IMR-90 (cell line): ENCODE measurements at regions not wholly inside any gene's neighbourhood (a gene's known extent, or its start where the extent isn't known, plus 50 kb on each side); places are given as distances from the start of the nearest gene placed in this dataset.

ENCODE experiments used
- ATAC-seq: fragments of 200-7000 bp; cut with Tn5 transposase; 2 replicates; pipeline ENCODE4 v1.9.1; 2020; ENCODE audit warnings: low read depth, mild to moderate bottlenecking, moderate library complexity
- BruUV-seq: library from RNA; stranded (reverse); fragments of 400-500 nt; replicated peaks from 2 replicates; lab custom pipeline; 2021; lab: Mats Ljungman, UMichigan
- CTCF ChIA-PET: fragments of 300-600 bp; formaldehyde crosslinking; extraction: SDS; loops from one replicate; lab custom pipeline; 2021; ENCODE audit warnings: antibody characterized with exemption; lab: Yijun Ruan, JAX
- POLR2A ChIA-PET: fragments of 300-600 bp; sonication (Branson Sonifier 250); formaldehyde crosslinking; loops from one replicate; lab custom pipeline; 2022; ENCODE audit warnings: antibody characterized with exemption; ENCODE audit not compliant: unreplicated experiment; lab: Charles Lee
- DNase-seq: peaks from one replicate; pipeline ENCODE4 v3.0.0; 2013
- H2AFZ ChIP-seq: replicated peaks from 2 replicates; pipeline ENCODE3; 2013; ENCODE audit warnings: low read length, mild to moderate bottlenecking; ENCODE audit not compliant: poor library complexity
- H2AK5ac ChIP-seq: 2 replicates; pipeline ENCODE4 v1.6.1; 2013; ENCODE audit warnings: low read depth, low read length, inconsistent platforms
- H2AK9ac ChIP-seq: replicated peaks from 2 replicates; pipeline ENCODE3; 2013; ENCODE audit warnings: mild to moderate bottlenecking, low read depth, low read length, moderate library complexity; ENCODE audit not compliant: poor library complexity
- H2BK120ac ChIP-seq: 2 replicates; pipeline ENCODE4 v1.6.1; 2013; ENCODE audit warnings: low read depth, low read length, inconsistent platforms
- H2BK15ac ChIP-seq: 3 replicates; pipeline ENCODE4 v1.6.1; 2013; ENCODE audit warnings: low read depth, low read length, inconsistent platforms
- H2BK20ac ChIP-seq: 2 replicates; pipeline ENCODE4 v1.6.1; 2013; ENCODE audit warnings: low read depth, mild to moderate bottlenecking, inconsistent platforms, low read length, moderate library complexity
- H2BK5ac ChIP-seq: 2 replicates; pipeline ENCODE4 v1.6.1; 2013; ENCODE audit warnings: mild to moderate bottlenecking, low read depth, low read length, inconsistent platforms; ENCODE audit not compliant: poor library complexity, severe bottlenecking
- H3K14ac ChIP-seq: replicated peaks from 2 replicates; pipeline ENCODE4 v1.6.1; 2013; ENCODE audit warnings: low read depth, low read length, inconsistent platforms
- H3K18ac ChIP-seq: 2 replicates; pipeline ENCODE4 v1.6.1; 2013; ENCODE audit warnings: low read depth, low read length, control low read depth
- H3K23ac ChIP-seq: 2 replicates; pipeline ENCODE4 v1.6.1; 2013; ENCODE audit warnings: low read depth, low read length, inconsistent platforms
- H3K27ac ChIP-seq: 2 replicates; pipeline ENCODE4 v1.5.1; 2013; ENCODE audit warnings: mild to moderate bottlenecking, control low read depth, low read length; ENCODE audit not compliant: insufficient read depth
- H3K27me3 ChIP-seq: 2 replicates; pipeline ENCODE4 v1.6.1; 2013; ENCODE audit warnings: low read length; ENCODE audit not compliant: control insufficient read depth, insufficient read depth
- H3K36me3 ChIP-seq: 2 replicates; pipeline ENCODE4 v1.6.1; 2013; ENCODE audit warnings: low read length, mixed read lengths; ENCODE audit not compliant: control insufficient read depth, insufficient read depth
- H3K4ac ChIP-seq: 2 replicates; pipeline ENCODE4 v1.6.1; 2013; ENCODE audit warnings: low read depth, low read length, inconsistent platforms
- H3K4me1 ChIP-seq: 2 replicates; pipeline ENCODE4 v1.6.1; 2013; ENCODE audit warnings: low read length, mixed read lengths; ENCODE audit not compliant: control insufficient read depth, insufficient read depth
- H3K4me2 ChIP-seq: 2 replicates; pipeline ENCODE4 v1.6.1; 2013; ENCODE audit warnings: low read depth, mild to moderate bottlenecking, control low read depth, low read length, moderate library complexity
- H3K4me3 ChIP-seq: 2 replicates; pipeline ENCODE4 v1.5.1; 2013; ENCODE audit warnings: low read depth, mild to moderate bottlenecking, control low read depth, low read length, moderate library complexity; ENCODE audit not compliant: insufficient read depth
- H3K56ac ChIP-seq: 2 replicates; pipeline ENCODE4 v1.6.1; 2013; ENCODE audit warnings: low read length, inconsistent platforms; ENCODE audit not compliant: insufficient read depth; ENCODE audit errors: extremely low read depth
- H3K79me1 ChIP-seq, 2 experiments: 2 replicates each; pipeline ENCODE4 v1.6.1; 2013; ENCODE audit warnings: low read length in 2 of 2, inconsistent platforms in 1 of 2, low read depth in 1 of 2
- H3K9ac ChIP-seq: 2 replicates; pipeline ENCODE4 v1.6.1; 2013; ENCODE audit warnings: low read depth, low read length, control low read depth
- H3K9me1 ChIP-seq: 2 replicates; pipeline ENCODE4 v1.6.1; 2013; ENCODE audit warnings: low read length, inconsistent platforms; ENCODE audit not compliant: insufficient read depth
- H3K9me3 ChIP-seq: 2 replicates; pipeline ENCODE4 v1.6.1; 2013; ENCODE audit warnings: low read length; ENCODE audit not compliant: control insufficient read depth, insufficient read depth
- H4K20me1 ChIP-seq: 2 replicates; pipeline ENCODE4 v1.6.1; 2013; ENCODE audit warnings: low read length, inconsistent platforms; ENCODE audit not compliant: insufficient read depth
- H4K5ac ChIP-seq: 2 replicates; pipeline ENCODE4 v1.6.1; 2013; ENCODE audit warnings: mild to moderate bottlenecking, low read depth, low read length, control low read depth
- H4K8ac ChIP-seq, 2 experiments: 2 replicates each; pipeline ENCODE4 v1.6.1; 2013; ENCODE audit warnings: low read depth in 2 of 2, low read length in 2 of 2, control low read depth in 1 of 2, inconsistent platforms in 1 of 2
- H4K91ac ChIP-seq: 2 replicates; pipeline ENCODE4 v1.6.1; 2013; ENCODE audit warnings: low read depth, low read length, inconsistent platforms; ENCODE audit not compliant: insufficient read depth
- CEBPB ChIP-seq: IDR thresholded peaks from 2 replicates; pipeline ENCODE4 v1.6.1; 2012; ENCODE audit warnings: low read depth, low read length, improper control_type of control experiment
- ELK1 ChIP-seq: fragments of 150-350 bp; IDR thresholded peaks from 2 replicates; pipeline ENCODE4 v1.6.1; 2016; ENCODE audit warnings: low read depth, mild to moderate bottlenecking, low read length, moderate library complexity, borderline replicate concordance
- FOS ChIP-seq: fragments of 150-350 bp; IDR thresholded peaks from 2 replicates; pipeline ENCODE4 v1.6.1; 2016; ENCODE audit warnings: low read depth, low read length
- dilution Hi-C: fragments of 300-500 bp; cut with HindIII; formaldehyde crosslinking; loops from one replicate; pipeline ENCODE4 v1.14.3; 2018; ENCODE audit warnings: low sequenced_read_pairs; ENCODE audit not compliant: unreplicated experiment
- in situ Hi-C: fragments of 300-500 bp; cut with MboI; formaldehyde crosslinking; loops from 3 replicates; pipeline ENCODE4 v1.14.3; 2019; ENCODE audit warnings: low sequenced_read_pairs, inconsistent platforms, mixed read lengths
- intact Hi-C: fragments of 100-400 bp; cut with micrococcal nuclease; formaldehyde crosslinking; loops from 2 replicates; pipeline ENCODE4 v1.10.0; 2022

- dilution Hi-C loops = no loop called here
- TF ChIP-seq ELK1 = no peak
- no peak for TF ChIP-seq CEBPB
- TF ChIP-seq FOS = no peak
- Histone ChIP-seq H3K23ac (no peak overlapping the region), H3K14ac (no peak overlapping the region), H3K4me1 (no peaks in the 10 kb centered on the region), H2BK20ac (no peak overlapping the region), H4K8ac (no peak overlapping the region), H3K36me3 (no peaks in the 10 kb centered on the region), H2AK9ac (no peak overlapping the region), H3K4me2 (no peak overlapping the region), H3K27me3 (no peaks in the 10 kb centered on the region), H3K9me3 (no peaks in the 10 kb centered on the region), H3K27ac (no peak overlapping the region), H4K20me1 (no peaks in the 10 kb centered on the region), H2BK5ac (no peak overlapping the region), H3K4me3 (no peak overlapping the region), H2BK120ac (no peak overlapping the region), H3K56ac (no peak overlapping the region), H4K5ac (no peak overlapping the region), H3K79me1 (no peaks in the 10 kb centered on the region), H3K18ac (no peak overlapping the region), H3K9me1 (no peaks in the 10 kb centered on the region), H2BK15ac (no peak overlapping the region), H2AK5ac (no peak overlapping the region), H3K9ac (no peak overlapping the region), H2AFZ (no peak overlapping the region), H4K91ac (no peak overlapping the region), H3K4ac (no peak overlapping the region)
- ATAC-seq = no peak
- no TSS peak for BruUV-seq
- intact Hi-C loops = no loop called here
- POLR2A ChIA-PET = no interaction called here
- CTCF ChIA-PET = no interaction called here
- DNase-seq = no peak
- in situ Hi-C loops = no loop called here
These were observed 210.0 kb downstream of the HINT1 start for GRCh38 chr5:130955041-130955440.
